GM21447 (cell line): ENCODE measurements at regions not wholly inside any gene's neighbourhood (a gene's known extent, or its start where the extent isn't known, plus 50 kb on each side); places are given as distances from the start of the nearest gene placed in this dataset.

Source experiments
- ATAC-seq: cut with Tn5 transposase; IDR thresholded peaks from one replicate; pipeline ENCODE4 v1.9.1; 2021; ENCODE audit not compliant: unreplicated experiment

GRCh38 chr4:81639248-81639647 is 167.5 kb upstream of the RASGEF1B start:
- no peak for ATAC-seq

DNA sequence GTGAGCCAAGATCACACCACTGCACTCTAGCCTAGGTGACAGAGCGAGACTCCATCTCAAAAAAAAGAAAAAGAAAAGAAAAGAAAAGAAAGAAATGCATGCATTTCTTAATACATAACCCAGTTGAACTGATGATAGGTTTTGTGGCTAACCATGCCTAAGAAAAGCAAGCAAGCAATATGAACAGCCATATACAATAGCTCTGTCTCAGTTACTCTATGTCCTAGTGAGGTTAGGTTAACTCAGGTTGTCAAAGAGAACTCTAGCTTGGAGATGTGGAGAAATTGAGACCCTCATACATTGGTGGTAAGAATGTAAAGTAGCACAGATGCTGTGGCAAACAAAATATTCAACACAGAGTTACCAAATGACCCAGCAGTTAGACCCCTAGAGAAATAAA is 167.0 kb upstream of the RASGEF1B start:
- no peak for ATAC-seq

- ATAC-seq: peak; percentile 95
Measured at GRCh38 chr4:81635739-81636138, 164.0 kb upstream of the RASGEF1B start.

- no peak for ATAC-seq
Measured at GRCh38 chr4:81634766-81635549, 163.3 kb upstream of the RASGEF1B start.

GRCh38 chr4:81634165-81634564 is 162.5 kb upstream of the RASGEF1B start:
- no peak for ATAC-seq

GRCh38 chr4:81632581-81633299 is 161.0 kb upstream of the RASGEF1B start:
- ATAC-seq: no peak

GRCh38 chr4:81631958-81632441 is 160.3 kb upstream of the RASGEF1B start:
- ATAC-seq: no peak

- no peak for ATAC-seq
Measured at GRCh38 chr4:81629366-81629765, 157.7 kb upstream of the RASGEF1B start.

- ATAC-seq: no peak
Measured at GRCh38 chr4:81628489-81628888, 156.8 kb upstream of the RASGEF1B start.

DNA sequence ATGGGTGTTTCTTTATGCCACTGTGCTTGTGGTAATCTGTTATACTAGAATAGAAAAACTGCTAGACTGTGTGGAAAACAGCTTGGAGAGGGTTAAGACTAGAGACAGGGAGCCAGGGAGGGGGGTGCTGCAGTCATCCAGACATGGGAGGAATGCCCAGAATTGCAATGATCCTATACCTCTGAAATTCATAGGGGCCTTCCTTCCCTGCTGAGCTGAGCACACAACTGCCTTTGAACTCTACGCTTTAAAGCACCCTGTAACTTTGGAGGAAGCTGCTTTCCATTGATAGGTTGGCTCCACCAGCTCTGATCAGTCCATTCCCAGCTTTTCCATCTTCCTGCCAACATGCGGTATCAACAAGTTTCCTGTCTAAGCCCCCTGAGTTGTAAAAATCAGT is 155.9 kb upstream of the RASGEF1B start:
- no peak for ATAC-seq

DNA sequence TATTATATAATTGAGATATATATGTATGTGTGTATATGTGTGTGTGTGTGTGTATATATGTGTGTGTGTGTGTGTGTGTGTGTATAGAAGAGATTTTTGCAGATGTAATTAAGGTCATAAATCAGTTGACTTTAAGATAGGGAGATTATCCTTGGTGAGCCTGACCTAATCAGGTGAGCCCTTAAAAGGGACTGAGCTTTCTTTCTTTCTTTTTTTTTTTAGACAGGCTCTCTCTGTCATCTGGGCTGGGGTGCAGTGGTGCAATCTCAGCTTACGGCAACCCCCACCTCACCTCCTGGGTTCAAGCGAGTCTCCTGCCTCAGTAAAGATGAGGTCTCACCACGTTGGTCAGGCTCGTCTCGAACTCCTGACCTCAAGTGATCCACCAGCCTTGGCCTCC is 155.1 kb upstream of the RASGEF1B start:
- ATAC-seq: no peak

GRCh38 chr4:81625422-81626417 is 154.0 kb upstream of the RASGEF1B start:
- no peak for ATAC-seq

GRCh38 chr4:81623434-81623833 is 151.7 kb upstream of the RASGEF1B start:
- no peak for ATAC-seq

- ATAC-seq: no peak
Measured at GRCh38 chr4:81622474-81623184, 150.9 kb upstream of the RASGEF1B start.

DNA sequence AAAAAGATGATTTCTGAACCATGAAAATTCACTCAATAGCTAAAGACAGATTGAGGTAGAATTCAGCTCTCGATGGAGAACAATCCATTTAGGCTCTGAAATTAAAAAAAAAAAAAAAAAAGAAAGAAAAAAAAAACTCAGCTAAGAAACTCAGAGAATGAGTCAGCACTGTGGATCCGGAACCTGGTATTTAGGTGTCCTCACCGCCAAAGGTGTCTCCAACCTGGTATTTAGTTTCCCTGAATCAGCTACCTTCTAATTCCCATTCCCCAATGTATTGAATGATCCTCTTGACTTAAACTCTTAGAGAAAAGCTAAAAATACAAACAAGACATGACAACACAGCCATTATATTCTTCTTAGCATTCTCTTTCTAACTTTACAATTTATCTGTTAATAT is 150.3 kb upstream of the RASGEF1B start:
- ATAC-seq: no peak

- ATAC-seq: no peak
Measured at GRCh38 chr4:81621490-81621889, 149.8 kb upstream of the RASGEF1B start.

DNA sequence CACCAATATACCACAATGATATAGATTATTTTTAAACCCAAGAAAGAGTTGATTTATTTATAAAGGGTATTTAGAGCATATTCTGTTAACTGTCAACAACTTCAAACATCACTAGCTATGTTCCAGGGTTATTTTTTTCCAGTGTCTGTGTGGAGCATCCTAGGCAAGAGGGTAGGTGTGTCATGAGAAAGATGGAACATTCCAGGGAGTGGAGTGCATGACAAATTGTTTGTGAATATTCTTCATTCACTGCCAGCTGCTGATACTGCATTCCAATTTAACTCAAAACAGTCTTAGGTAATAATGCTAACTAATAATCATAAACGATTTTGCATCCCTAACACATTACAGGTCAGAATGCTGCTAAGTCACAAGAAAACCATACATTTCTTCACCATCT is 148.7 kb upstream of the RASGEF1B start:
- ATAC-seq: no peak

GRCh38 chr4:81617545-81617944 is 145.8 kb upstream of the RASGEF1B start:
- no peak for ATAC-seq

GRCh38 chr4:81611221-81611620 is 139.5 kb upstream of the RASGEF1B start:
- ATAC-seq: no peak

GRCh38 chr4:81609844-81610243 is 138.1 kb upstream of the RASGEF1B start:
- ATAC-seq: no peak
